ENCODE measurements at regions not wholly inside any gene's neighbourhood (a gene's known extent, or its start where the extent isn't known, plus 50 kb on each side); places are given as distances from the start of the nearest gene placed in this dataset.

DNA sequence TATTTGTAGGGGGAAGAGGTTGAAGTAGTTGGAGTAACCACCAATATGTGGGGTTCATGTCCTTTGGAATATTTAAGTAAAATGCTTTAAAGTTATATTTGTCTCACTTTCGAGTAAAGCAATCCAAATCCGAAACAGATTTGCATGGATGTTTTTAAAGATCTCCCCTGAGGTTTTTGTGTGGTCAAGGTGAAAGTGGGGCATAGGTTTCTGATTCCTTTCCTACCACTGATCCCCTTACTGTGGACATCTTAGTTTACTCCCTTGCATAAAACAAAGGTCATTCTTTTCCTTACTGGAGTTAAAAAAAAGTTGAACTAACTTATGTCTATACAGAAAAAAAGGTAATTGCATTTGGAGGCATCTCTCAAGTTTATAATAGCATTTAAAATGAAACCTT, 71.9 kb upstream of the PHOX2B start:
- ChIA-PET POLR2A (no interaction called here), CTCF (no interaction called here)
- in situ Hi-C loops (cut with HindIII; ENCODE audit: low pct_unique_long_range_greater_than_20kb, low sequenced_read_pairs) = no loop called here
- H3K4me3 ChIP-seq (ENCODE audit: low read depth in 2 of 2, low read length in 2 of 2) = no peak overlapping the region
- TF ChIP-seq POLR2AphosphoS5 (IDR thresholded peaks at IDR 0.05; ENCODE audit: low read depth, low read length) (no peak), SIN3A (IDR thresholded peaks at IDR 0.05; ENCODE audit: borderline replicate concordance, insufficient read depth, low read depth, low read length) (no peak), TCF7L2 (IDR thresholded peaks at IDR 0.05; ENCODE audit: low read depth, low read length) (no peak)
- TF ChIP-seq, protein P1, sequence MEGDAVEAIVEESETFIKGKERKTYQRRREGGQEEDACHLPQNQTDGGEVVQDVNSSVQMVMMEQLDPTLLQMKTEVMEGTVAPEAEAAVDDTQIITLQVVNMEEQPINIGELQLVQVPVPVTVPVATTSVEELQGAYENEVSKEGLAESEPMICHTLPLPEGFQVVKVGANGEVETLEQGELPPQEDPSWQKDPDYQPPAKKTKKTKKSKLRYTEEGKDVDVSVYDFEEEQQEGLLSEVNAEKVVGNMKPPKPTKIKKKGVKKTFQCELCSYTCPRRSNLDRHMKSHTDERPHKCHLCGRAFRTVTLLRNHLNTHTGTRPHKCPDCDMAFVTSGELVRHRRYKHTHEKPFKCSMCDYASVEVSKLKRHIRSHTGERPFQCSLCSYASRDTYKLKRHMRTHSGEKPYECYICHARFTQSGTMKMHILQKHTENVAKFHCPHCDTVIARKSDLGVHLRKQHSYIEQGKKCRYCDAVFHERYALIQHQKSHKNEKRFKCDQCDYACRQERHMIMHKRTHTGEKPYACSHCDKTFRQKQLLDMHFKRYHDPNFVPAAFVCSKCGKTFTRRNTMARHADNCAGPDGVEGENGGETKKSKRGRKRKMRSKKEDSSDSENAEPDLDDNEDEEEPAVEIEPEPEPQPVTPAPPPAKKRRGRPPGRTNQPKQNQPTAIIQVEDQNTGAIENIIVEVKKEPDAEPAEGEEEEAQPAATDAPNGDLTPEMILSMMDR (IDR thresholded peaks at IDR 0.05) = no peak
- TF ChIP-seq, protein P2, sequence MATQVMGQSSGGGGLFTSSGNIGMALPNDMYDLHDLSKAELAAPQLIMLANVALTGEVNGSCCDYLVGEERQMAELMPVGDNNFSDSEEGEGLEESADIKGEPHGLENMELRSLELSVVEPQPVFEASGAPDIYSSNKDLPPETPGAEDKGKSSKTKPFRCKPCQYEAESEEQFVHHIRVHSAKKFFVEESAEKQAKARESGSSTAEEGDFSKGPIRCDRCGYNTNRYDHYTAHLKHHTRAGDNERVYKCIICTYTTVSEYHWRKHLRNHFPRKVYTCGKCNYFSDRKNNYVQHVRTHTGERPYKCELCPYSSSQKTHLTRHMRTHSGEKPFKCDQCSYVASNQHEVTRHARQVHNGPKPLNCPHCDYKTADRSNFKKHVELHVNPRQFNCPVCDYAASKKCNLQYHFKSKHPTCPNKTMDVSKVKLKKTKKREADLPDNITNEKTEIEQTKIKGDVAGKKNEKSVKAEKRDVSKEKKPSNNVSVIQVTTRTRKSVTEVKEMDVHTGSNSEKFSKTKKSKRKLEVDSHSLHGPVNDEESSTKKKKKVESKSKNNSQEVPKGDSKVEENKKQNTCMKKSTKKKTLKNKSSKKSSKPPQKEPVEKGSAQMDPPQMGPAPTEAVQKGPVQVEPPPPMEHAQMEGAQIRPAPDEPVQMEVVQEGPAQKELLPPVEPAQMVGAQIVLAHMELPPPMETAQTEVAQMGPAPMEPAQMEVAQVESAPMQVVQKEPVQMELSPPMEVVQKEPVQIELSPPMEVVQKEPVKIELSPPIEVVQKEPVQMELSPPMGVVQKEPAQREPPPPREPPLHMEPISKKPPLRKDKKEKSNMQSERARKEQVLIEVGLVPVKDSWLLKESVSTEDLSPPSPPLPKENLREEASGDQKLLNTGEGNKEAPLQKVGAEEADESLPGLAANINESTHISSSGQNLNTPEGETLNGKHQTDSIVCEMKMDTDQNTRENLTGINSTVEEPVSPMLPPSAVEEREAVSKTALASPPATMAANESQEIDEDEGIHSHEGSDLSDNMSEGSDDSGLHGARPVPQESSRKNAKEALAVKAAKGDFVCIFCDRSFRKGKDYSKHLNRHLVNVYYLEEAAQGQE (IDR thresholded peaks at IDR 0.05; ENCODE audit: insufficient read depth in 1 of 2, low read depth in 2 of 2, low read length in 1 of 2) = no peak
- no TSS peak for BruUV-seq (replicated peaks)
- H3K9me3 ChIP-seq (ENCODE audit: control insufficient read depth, insufficient read depth, low read depth, low read length) = no peaks in the 10 kb centered on the region
- intact Hi-C loops (cut with micrococcal nuclease; ENCODE audit: unreplicated experiment) = no loop called here
- no peaks in the 10 kb centered on the region for H3K4me1 ChIP-seq (ENCODE audit: control insufficient read depth, insufficient read depth, low read length)
- peaks cover 3% of the 10 kb centered on the region for H3K27me3 ChIP-seq (ENCODE audit: control insufficient read depth, insufficient read depth, low read length)
- H3K36me3 ChIP-seq (ENCODE audit: control insufficient read depth, insufficient read depth, low read length) = no peaks in the 10 kb centered on the region
- H3K27ac ChIP-seq (ENCODE audit: low read length) = no peak overlapping the region
- ATAC-seq = no peak
- DNase-seq (ENCODE audit: low read depth, low spot score) = no peak

DNA sequence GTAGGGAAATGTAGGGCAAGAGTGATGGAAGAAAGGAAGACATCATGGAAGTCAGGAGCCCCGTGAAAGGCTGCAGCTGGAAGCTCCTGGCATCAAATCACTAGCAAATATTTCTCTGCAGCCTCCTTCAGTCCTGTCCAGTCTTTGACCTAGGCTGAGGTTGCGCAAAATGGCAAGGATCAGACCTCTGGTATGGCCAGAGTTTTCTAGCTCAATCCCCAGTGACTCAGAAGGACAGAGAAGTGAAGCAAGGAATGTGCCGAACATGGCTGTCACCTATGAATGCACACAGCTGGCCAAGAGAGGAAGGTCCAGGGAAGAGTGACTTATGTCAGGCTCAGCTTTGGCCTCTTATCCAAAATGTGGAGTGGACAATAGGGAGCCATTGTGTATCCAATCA, 71.1 kb upstream of the PHOX2B start:
- in situ Hi-C loops (cut with HindIII; ENCODE audit: low pct_unique_long_range_greater_than_20kb, low sequenced_read_pairs) (no loop called here), intact Hi-C loops (cut with micrococcal nuclease; ENCODE audit: unreplicated experiment) (no loop called here)
- DNase-seq (ENCODE audit: low read depth, low spot score) (no peak), ATAC-seq (no peak)
- Histone ChIP-seq H3K4me1 (ENCODE audit: control insufficient read depth, insufficient read depth, low read length) (no peaks in the 10 kb centered on the region), H3K27ac (ENCODE audit: low read length) (no peak overlapping the region), H3K27me3 (ENCODE audit: control insufficient read depth, insufficient read depth, low read length) (peaks cover 3% of the 10 kb centered on the region; the same call in 1 of the 2 replicates), H3K4me3 (ENCODE audit: low read depth in 2 of 2, low read length in 2 of 2) (no peak overlapping the region), H3K9me3 (ENCODE audit: control insufficient read depth, insufficient read depth, low read depth, low read length) (no peaks in the 10 kb centered on the region), H3K36me3 (ENCODE audit: control insufficient read depth, insufficient read depth, low read length) (no peaks in the 10 kb centered on the region)
- ChIA-PET CTCF (no interaction called here), POLR2A (no interaction called here)
- no TSS peak for BruUV-seq (replicated peaks)
- no peak for TF ChIP-seq POLR2AphosphoS5 (IDR thresholded peaks at IDR 0.05; ENCODE audit: low read depth, low read length)
- TF ChIP-seq, protein P1 (IDR thresholded peaks at IDR 0.05) = no peak
- no peak for TF ChIP-seq SIN3A (IDR thresholded peaks at IDR 0.05; ENCODE audit: borderline replicate concordance, insufficient read depth, low read depth, low read length)
- TF ChIP-seq, protein P2 (IDR thresholded peaks at IDR 0.05; ENCODE audit: insufficient read depth in 1 of 2, low read depth in 2 of 2, low read length in 1 of 2) = no peak
- no peak for TF ChIP-seq TCF7L2 (IDR thresholded peaks at IDR 0.05; ENCODE audit: low read depth, low read length)

Measured in Panc1 (cell line).